ENCODE measurements at regions not wholly inside any gene's neighbourhood (a gene's known extent, or its start where the extent isn't known, plus 50 kb on each side); places are given as distances from the start of the nearest gene placed in this dataset.

- TF ChIP-seq CTCF (IDR thresholded peaks at IDR 0.05) (no peak), POLR2A (IDR thresholded peaks at IDR 0.05) (no peak)
Measured at GRCh38 chr12:74790931-74791330, 253.3 kb downstream of the ATXN7L3B start.

Measured in testis (tissue), 2 donors.